A673 (cell line): ENCODE measurements at regions not wholly inside any gene's neighbourhood (a gene's known extent, or its start where the extent isn't known, plus 50 kb on each side); places are given as distances from the start of the nearest gene placed in this dataset.

ENCODE experiments used
- BruUV-seq: library from RNA; stranded (reverse); fragments of 400-500 nt; replicated peaks from 2 replicates; lab custom pipeline; 2021; lab: Mats Ljungman, UMichigan
- CTCF ChIA-PET: fragments of 300-600 bp; sonication (Branson Sonifier 250); formaldehyde crosslinking; loops from one replicate; lab custom pipeline; 2022; ENCODE audit warnings: antibody characterized with exemption; lab: Charles Lee
- POLR2A ChIA-PET: fragments of 300-600 bp; sonication (Branson Sonifier 250); formaldehyde crosslinking; loops from one replicate; lab custom pipeline; 2022; ENCODE audit warnings: antibody characterized with exemption; ENCODE audit not compliant: low non-redundant PET; lab: Charles Lee
- DNase-seq: peaks from one replicate; pipeline ENCODE4 v3.0.0-alpha.2; 2015; ENCODE audit warnings: low spot score
- H3K27ac ChIP-seq: fragments of 200-600 bp; sonication (generic); 2 replicates; pipeline ENCODE4 v1.5.1; 2016; ENCODE audit warnings: mixed run types, low read depth, mild to moderate bottlenecking, mixed read lengths, antibody characterized with exemption, low read length; ENCODE audit not compliant: poor library complexity, severe bottlenecking
- H3K27me3 ChIP-seq: fragments of 200-600 bp; sonication (generic); replicated peaks from 2 replicates; pipeline ENCODE4 v1.6.1; 2017; ENCODE audit warnings: mixed run types, low read depth, mild to moderate bottlenecking, mixed read lengths, antibody characterized with exemption, low read length; ENCODE audit not compliant: insufficient read depth, poor library complexity
- H3K36me3 ChIP-seq: fragments of 200-600 bp; sonication (generic); 2 replicates; pipeline ENCODE4 v1.6.1; 2016; ENCODE audit warnings: mixed run types, mild to moderate bottlenecking, mixed read lengths, antibody characterized with exemption, low read length; ENCODE audit not compliant: insufficient read depth, poor library complexity, severe bottlenecking
- H3K4me1 ChIP-seq: fragments of 200-600 bp; sonication (generic); 2 replicates; pipeline ENCODE4 v1.6.1; 2017; ENCODE audit warnings: mixed run types, mild to moderate bottlenecking, mixed read lengths, antibody characterized with exemption, low read length; ENCODE audit not compliant: insufficient read depth, poor library complexity, severe bottlenecking
- H3K4me3 ChIP-seq: fragments of 200-600 bp; sonication (generic); 2 replicates; pipeline ENCODE4 v1.5.1; 2016; ENCODE audit warnings: low read depth, mixed run types, mild to moderate bottlenecking, mixed read lengths, low read length; ENCODE audit not compliant: poor library complexity, severe bottlenecking
- H3K9me3 ChIP-seq: fragments of 200-600 bp; sonication (generic); 2 replicates; pipeline ENCODE4 v1.6.1; 2016; ENCODE audit warnings: mixed run types, low read depth, mild to moderate bottlenecking, mixed read lengths, antibody characterized with exemption, low read length; ENCODE audit not compliant: poor library complexity, severe bottlenecking
- CTCF ChIP-seq: fragments of 300-800, 200-600 bp; sonication (generic); conservative IDR thresholded peaks from 2 replicates; pipeline ENCODE4 v1.5.1; 2017; ENCODE audit warnings: low read depth, mild to moderate bottlenecking, antibody characterized with exemption, low read length, moderate library complexity, mixed read lengths
- EZH2 ChIP-seq: fragments of 200-600 bp; sonication (generic); IDR thresholded peaks from 2 replicates; pipeline ENCODE4 v1.6.1; 2017; ENCODE audit warnings: borderline replicate concordance, low read depth, mild to moderate bottlenecking, mixed read lengths, antibody characterized with exemption, low read length; ENCODE audit not compliant: poor library complexity, severe bottlenecking
- intact Hi-C: fragments of 100-400 bp; cut with micrococcal nuclease; formaldehyde crosslinking; loops from one replicate; pipeline ENCODE4 v1.10.0; 2022; ENCODE audit not compliant: unreplicated experiment

DNA sequence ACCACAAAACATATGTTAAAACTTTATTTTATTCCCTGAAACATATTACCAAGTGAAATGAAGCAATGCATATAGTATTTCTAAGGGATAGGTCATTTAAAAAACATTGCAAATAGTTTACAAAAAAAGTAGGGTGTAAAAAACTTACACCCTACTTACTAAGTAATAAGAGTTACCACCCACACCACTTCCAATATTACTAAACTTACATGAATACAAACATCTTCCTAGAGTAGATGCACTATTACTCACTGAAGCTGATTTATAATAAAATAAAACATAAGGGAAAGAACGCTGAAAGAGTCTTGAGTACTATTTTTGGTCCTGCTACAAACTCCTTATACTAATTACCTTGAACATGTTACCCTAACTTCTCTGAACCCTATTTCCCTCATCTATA lies 289.4 kb downstream of the HINT1 start:
- Histone ChIP-seq H3K36me3 (no peaks in the 10 kb centered on the region), H3K27me3 (no peaks in the 10 kb centered on the region), H3K4me3 (no peak overlapping the region), H3K9me3 (no peaks in the 10 kb centered on the region), H3K4me1 (no peaks in the 10 kb centered on the region), H3K27ac (no peak overlapping the region)
- BruUV-seq = no TSS peak
- TF ChIP-seq CTCF (no peak), EZH2 (no peak)
- intact Hi-C loops = no loop called here
- ChIA-PET CTCF (no interaction called here), POLR2A (no interaction called here)
- no peak for DNase-seq

DNA sequence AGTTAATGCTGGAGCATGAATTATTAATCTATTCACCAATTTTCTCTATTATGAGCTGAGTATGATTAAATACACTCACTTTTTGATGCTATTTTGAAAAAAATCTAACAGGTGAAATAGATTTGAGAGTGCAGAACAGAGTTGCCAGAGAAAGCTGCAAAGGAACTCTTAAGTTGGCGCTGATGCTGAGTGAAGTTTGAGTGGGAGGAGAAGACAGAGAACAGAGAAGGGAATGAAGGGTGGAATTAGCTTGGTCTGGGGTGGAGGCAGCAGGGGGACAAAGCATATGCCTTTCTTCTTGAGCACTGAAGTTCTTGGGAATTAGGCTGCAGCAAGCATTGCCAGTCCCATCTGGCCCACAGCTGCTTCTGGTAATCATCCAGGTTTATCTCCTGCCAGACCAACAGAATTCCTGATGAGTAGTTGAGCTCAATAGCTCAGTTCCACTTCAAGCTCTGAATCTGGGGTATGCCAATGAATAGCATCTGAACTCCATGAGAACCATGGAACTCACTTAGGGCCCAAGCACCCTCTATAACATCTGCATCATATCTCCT lies 290.1 kb downstream of the HINT1 start:
- Histone ChIP-seq H3K4me3 (no peak overlapping the region), H3K36me3 (no peaks in the 10 kb centered on the region), H3K4me1 (no peaks in the 10 kb centered on the region), H3K27ac (no peak overlapping the region), H3K27me3 (no peaks in the 10 kb centered on the region), H3K9me3 (no peaks in the 10 kb centered on the region)
- intact Hi-C loops = loop anchor here (5.0 kb wide), 1 partner anchor 542 kb away; no protein-coding TSS in a partner anchor
- DNase-seq = no peak
- ChIA-PET POLR2A (no interaction called here), CTCF (no interaction called here)
- TF ChIP-seq EZH2 (no peak), CTCF (no peak)
- no TSS peak for BruUV-seq

GRCh38 chr5:130871346-130872086 lies 293.5 kb downstream of the HINT1 start:
- Histone ChIP-seq H3K36me3 (no peaks in the 10 kb centered on the region), H3K27ac (no peak overlapping the region), H3K4me1 (no peaks in the 10 kb centered on the region), H3K9me3 (no peaks in the 10 kb centered on the region), H3K27me3 (peaks cover 4% of the 10 kb centered on the region), H3K4me3 (no peak overlapping the region)
- peak; percentile 59 for DNase-seq
- BruUV-seq = no TSS peak
- TF ChIP-seq CTCF (peak; percentile 68), EZH2 (no peak)
- intact Hi-C loops = loop anchor here (2.0 to 5.0 kb wide), 3 partner anchors 135 to 546 kb away; no protein-coding TSS in a partner anchor
- ChIA-PET POLR2A (no interaction called here), CTCF (interaction anchor here (0.8 to 1.3 kb wide), 6 partner anchors 9 to 1100 kb away, joined by 3 to 7 read pairs (median 4); no protein-coding TSS in a partner anchor)
